Head of caudate nucleus (tissue), 42 donors: ENCODE measurements at regions not wholly inside any gene's neighbourhood (a gene's known extent, or its start where the extent isn't known, plus 50 kb on each side); places are given as distances from the start of the nearest gene placed in this dataset.
"Not testable (repeated sequence)": the region's sequence is repeated elsewhere in the genome, so short reads cannot be mapped to it uniquely, and the experiment has no call there.

Source experiments
- DNase-seq, 42 donors: peaks; one replicate each; pipeline versions ENCODE4 v3.0.0 to v3.0.0-alpha.2; 2020 to 2021; ENCODE audit warnings: mixed read lengths in 7 of 42
- intact Hi-C: fragments of 100-400 bp; cut with DNase I; formaldehyde crosslinking; loops from one replicate; pipeline ENCODE4 v1.15.0; 2022

DNA sequence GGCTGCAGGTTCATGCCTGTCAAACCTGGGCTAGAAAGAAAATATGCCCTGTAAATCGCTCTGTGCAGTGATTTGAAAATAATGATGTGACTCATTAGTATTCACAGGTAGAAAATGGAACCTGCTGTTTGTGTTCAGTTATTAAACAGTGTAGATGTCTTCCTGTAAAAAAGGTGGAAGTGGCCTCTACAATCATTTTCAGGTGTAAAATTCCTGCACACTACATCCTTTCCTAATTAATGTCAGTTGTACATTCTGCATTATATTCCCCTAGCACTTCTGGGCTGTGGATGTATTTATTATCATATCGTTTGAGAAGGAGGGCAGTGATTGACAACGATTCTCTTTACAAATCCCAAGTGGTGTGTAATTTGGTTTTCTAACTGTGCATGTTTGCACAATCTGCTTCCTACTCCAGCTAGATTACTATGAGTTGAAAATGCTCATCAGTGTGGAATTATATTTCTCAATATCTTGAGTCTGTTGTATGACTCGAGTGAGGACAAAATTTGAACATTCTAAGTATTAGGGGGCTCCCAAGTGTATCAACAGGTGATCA is 454.0 kb upstream of the DDI1 start:
- DNase-seq: no peak
- intact Hi-C loops: no loop called here

DNA sequence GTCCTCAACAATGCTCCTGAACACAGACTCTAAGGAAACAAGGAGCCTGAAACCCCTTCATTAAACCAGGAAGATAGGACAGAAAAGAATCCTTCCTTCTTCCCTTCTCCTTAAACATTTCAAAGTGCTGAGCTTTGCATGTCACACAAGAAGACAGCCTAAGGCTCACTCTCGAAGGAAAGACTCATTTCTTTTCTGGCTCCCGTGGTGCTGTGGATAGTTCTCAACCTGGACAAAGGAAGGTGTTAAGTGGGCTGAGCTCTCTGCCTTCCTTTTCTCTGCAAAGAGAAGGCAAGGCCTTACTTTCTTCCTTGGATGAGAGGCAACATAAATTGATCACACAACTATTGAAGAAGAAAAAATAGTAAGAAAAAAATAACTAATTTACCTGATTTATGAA is 452.4 kb upstream of the DDI1 start:
- intact Hi-C loops: no loop called here
- DNase-seq: no peak

DNA sequence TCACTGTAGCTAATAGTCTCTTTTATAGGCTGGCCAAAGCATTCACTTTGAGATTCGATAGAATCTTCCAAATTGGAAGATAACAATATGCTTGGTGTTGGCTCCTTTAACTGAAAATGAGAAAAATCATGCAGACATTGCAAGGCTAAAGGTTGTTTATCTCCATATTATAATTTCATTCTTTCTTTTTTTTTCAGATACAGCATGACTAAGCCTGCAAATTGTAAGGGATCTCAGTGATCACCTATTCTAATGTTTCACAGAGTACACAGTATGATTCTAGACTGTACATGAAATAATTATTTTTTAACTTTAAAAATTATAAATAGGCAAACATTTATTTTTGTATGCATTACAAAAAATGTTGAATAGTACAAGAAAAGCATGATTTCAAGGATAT is 451.7 kb upstream of the DDI1 start:
- DNase-seq: no peak

DNA sequence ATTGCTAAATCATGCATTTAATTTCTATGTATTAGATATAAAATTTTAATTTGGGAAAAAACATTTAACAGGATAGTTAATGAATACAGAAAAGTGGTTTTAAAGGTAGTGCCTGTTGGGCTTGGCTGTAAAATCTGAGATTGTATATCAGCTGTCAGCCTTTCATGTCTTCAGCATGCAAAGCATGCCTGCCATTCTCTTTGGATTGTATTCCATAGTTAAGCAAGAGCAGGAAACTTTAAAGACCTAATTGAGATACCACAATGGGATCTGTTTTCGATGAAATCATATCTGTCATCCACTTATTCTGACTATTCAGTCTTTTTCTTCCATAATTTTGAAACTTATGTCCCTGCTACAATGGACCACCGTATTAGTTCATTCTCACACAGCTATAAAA is 451.0 kb upstream of the DDI1 start:
- DNase-seq: no peak
- intact Hi-C loops: no loop called here

More for the DNA sequence above, 451.7 kb upstream of the DDI1 start:
- intact Hi-C loops: no loop called here

DNA sequence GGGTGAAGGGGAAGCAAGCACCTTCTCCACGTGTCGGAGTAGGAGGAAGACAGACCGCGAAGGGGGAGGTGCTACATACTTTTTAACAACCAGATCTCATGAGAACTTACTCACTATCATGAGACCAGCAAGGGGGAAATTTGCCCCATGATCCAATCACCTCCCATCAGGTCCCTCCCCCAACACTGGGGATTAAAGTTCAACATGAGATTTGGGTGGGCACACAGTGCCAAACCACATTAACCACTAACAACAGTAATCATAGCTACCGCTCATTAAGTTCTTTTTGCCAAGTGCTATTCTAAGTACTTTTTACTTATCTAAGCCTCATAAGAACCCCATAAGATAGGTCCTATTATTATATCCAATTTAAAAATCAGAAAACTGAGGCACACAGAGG is 450.5 kb upstream of the DDI1 start:
- intact Hi-C loops: no loop called here
- no peak for DNase-seq

DNA sequence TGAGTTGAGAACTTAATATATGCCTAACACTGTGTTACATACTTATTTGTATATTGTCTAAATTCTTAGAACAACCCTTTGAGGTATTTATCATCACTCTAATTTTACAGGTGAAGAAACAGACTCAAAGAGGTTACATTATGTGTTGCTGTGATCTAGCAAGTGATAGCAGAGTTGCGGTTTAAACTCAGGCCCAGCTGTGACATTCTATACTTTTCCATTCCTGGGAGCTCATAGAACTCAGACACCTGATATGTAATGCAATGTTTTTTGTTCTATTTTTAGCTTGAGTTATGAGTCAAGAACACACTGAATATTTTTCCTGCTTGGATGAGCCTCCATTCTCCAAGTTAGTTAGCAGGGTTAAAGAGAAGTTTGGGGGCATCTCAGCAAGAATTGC is 449.7 kb upstream of the DDI1 start:
- intact Hi-C loops: no loop called here
- no peak for DNase-seq

DNA sequence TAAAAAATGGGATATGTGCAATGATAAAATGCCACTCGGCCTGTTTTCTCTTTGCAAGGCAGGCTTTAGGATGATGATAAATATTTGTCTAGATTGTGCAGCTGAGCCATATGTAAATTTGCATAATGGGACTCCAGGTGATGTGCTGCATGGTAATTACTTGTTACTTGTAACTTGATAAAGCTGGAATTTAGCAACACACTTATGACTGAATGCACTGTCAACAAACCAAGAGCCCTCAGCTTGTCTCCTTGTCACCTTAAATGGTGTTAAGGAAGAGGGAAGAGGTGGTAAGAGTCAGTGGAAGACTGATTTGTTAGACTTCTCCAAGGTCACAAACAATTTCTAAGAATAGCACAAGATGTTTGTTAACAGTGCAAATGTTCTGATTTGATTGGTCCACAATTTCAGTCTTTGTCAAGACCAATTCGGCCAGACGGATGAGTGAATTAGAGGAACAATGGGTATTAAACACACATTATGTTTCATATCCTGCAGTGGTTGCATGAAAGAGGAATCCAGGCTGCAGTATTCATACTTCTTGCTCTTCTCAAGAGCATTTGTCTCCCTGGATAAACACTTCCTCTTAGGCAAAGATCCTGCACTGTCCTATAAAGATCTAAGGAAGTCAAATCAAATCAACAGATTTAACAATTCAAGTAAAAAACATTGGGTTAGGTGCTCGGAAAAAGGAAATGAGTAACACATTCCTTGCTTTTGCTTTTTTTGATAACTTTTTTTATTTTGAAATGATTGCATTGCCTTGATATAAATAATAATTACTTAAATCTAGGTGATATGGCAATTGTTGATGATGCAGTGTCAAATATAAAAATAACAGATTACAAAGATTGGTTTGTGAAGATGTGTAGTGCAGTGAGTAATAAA is 448.3 kb upstream of the DDI1 start:
- intact Hi-C loops: no loop called here
- DNase-seq: no peak

DNA sequence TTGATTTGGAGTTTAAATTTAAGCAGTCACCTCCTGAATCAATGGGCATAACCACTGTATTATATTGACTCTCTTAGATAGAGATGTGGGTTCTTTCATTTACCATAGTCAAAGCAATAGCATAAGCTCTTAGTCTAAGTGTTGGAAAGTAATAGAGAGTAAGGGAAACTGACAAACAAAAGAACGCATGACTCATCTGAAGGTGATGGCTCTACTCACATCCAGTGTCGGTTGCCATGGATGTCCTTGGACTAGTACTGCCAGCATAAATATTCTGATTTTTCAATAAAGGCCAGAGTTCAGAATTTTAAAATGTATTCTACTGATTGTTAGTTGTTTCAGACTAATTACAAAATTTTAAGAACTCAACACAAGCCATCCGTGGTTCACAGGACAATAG is 444.9 kb upstream of the DDI1 start:
- no peak for DNase-seq
- intact Hi-C loops: no loop called here

DNA sequence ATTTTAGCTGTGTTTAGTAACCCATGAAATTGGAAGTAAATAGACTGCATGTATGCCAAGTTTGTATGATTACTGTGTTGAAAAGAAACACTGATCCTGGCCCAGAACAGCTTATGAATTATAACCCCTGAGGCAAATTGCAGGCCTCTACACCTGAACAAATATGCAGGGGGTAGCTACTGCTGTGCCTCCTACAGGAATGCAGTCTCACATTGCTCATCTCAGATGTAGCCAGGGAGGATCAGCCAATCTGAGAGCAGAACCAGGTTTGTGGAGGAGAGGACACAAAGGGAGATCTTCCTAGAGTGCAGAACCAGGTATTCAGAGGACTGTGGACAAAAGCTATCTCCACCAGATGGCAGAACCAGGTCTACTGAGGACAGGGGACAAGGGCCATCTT is 442.2 kb upstream of the DDI1 start:
- no peak for DNase-seq
- intact Hi-C loops: no loop called here

DNA sequence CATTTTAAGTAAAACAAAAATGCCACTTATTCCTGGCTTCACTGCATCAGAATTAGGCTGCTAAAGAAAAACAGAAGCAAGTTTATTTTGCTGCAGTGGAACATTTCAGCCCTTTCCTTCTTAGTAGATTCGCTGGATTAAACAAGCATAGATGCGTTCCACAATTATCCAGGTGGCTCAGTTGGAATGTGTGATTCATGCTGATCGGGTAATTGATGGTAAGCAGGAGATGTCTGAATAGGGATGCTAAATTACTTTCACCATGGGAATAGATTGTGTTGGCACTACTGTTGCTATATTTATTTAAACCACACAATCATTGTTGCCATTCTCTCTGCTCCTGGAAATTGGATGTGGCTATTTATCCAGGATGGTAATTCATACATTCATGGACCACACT is 440.1 kb upstream of the DDI1 start:
- no peak for DNase-seq
- intact Hi-C loops: no loop called here

DNA sequence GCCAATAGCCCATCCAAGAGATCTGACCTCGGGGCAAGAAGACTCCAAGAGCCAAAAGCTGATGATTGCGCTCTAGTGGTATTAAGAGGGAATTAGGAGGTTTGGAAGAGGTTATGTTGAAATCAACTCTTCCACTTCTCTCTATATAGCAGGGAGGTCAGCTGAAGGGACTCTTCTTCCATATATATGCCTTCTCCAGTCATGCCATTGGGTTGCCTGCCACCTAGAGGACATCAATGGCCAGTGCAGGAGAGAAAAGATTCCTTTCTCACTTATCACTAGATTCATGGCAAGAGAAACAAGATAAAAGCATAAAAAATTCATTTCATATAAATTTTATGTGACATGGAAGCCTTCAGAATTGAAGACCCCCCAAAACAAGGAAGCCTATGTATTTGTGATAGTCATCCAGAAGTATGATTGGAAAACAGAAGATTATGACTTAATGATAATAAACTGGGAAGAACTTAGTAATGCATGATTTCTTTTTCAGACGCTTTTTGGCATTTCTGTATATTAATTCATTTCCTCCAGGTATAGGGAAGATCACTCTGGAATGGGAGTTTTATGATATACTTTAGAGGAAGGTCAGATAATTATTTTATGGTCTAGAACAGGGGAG is 435.1 kb upstream of the DDI1 start:
- DNase-seq: peak in 39 of 42 donors; percentile 7 to 78 (median 41)
- intact Hi-C loops: no loop called here

DNA sequence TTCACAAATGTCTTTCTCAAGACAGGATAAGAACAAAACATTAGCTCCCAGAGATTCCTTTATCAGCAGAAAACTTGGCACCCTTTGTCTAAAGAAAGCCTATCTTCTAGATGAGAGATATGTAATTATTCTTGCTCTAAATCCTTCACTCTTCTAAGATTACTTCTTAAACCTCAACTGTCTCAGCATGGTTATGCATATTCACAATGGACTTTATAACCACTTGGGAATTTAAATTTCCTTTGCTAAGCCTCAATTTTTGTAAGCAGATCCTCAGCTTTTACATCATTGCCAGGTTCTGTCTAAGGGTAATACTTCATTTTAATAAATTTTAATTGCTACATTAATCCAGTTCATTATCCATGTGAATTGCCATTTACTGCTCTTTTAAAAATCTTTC is 433.6 kb upstream of the DDI1 start:
- intact Hi-C loops: no loop called here
- no peak for DNase-seq

DNA sequence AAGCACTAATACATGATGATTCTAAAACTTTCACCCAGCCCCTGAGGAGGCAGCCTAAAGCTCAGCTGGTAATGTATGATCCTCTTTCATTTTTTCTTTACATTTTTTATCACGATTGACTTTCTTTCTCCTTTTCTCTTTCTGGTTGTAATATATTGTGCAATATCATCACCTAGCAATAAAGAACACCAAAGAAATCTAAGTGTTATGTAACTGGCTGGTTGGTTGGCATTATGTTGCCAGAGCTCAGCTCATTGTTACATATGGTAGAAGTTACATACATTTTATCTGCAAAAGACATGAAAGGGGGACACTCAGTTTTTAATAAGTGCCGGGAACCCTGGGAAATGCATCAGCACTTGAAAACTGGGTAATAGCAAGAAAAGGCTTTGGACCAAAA is 432.1 kb upstream of the DDI1 start:
- intact Hi-C loops: no loop called here

DNA sequence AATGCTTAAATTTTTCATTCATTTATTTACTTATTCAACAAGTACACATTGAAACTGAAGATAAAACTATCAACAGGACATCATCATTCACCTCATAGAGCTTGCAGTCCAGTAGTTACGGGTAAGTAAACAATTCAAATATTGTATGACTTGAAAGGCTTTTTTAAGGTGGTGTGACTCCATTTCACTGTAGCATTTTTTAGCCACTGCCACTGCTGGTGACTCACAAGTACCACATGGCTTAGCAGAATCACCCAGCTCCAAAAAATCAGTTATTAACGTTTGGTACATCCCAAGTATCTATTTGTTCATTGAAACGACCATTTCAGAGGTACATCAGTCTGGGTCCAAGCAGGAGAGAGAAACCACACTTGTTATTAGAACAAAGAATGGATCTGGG is 427.9 kb upstream of the DDI1 start:
- DNase-seq: no peak
- intact Hi-C loops: no loop called here

More for the DNA sequence above, 432.1 kb upstream of the DDI1 start:
- no peak for DNase-seq

DNA sequence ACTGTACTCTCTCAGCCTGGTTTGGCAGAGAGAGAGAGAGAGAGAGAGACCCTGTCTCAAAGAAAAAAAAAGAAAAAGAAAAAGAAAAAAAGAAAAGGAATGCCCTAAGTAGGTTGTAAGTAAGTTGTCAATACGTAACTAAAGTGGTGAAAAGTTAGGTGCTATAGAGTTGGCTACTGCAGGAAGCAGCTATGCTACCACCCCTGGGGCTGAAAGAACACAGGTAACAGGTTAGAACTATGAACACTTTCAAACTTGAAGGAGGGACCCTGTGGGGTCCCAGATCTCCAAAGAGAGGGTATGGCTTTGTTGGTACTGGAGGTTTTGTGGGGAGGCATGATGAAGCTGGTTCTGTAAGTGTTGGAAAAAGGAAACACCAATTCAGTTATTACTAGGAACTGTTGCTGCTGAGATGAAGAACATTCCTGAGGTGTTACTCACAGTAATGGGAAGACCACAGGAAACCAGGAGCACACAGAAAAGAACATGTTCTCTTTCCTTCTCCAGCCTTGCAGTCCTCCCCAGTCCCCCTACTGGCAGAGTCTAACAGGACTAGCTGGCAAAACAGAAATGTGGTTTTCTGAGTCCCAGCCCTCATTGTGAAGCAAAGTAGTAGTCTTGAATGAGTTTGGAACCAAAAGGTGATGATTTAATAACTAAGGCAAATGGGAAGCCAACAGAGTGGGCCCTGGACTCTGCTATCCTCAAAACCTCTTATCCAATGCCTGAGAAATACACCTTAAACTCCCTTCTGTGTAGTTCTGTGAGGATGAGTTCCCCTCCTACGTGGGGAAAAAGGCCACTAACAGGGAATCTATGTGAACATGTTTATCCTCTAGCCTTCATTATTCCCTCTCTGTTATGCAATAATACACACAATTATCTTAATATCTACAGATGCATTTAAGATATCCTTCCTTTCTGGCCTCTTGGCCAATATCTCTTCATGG is 427.0 kb upstream of the DDI1 start:
- intact Hi-C loops: no loop called here
- no peak for DNase-seq

DNA sequence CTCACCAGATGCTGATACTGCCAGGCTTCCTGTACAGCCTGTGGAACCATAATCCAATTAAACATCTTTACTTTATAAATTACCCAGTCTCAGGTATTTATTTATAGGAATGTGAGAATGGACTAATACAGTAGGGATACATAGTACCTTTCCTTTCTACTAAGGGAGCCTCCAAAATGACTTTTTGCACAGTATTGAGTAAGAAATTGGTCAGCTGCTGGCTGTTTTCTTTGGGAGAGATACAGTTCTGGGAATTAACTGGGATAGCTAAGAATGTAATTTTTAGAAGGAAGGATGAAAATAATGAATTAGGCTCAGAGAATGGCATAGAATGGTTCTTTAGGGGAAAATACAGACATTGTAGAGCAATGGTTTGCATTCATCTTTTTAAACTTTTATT is 426.0 kb upstream of the DDI1 start:
- no peak for DNase-seq
- intact Hi-C loops: no loop called here

DNA sequence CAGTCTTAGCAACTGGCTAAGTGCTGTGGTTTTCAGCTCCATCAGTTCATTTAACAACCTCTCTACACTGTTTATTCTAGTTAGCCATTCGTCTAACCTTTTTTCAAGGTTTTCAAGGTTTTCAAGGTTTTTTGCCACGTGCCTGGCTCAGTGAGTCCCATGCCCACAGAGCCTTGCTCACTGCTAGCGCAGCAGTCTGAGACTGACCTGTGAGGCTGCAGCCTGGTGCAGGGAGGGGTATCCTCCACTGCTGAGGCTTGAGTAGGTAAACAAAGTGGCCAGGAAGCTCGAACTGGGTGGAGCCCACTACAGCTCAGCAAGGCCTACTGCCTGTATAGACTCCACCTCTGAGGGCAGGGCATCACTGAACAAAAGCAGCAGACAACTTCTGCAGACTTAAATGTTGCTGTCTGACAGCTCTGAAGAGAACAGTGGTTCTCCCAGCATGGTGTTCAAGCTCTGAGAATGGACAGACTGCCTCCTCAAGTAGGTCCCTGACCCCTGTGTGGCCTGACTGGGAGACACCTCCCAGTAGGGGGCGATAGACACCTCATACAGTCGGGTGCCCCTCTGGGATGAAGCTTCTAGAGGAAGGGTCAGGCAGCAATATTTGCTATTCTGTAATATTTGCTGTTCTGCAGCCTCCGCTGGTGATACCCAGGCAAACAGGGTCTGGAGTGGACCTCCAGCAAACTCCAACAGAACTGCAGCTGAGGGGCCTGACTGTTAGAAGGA is 424.7 kb upstream of the DDI1 start:
- intact Hi-C loops, DNase-seq: not testable (repeated sequence)

DNA sequence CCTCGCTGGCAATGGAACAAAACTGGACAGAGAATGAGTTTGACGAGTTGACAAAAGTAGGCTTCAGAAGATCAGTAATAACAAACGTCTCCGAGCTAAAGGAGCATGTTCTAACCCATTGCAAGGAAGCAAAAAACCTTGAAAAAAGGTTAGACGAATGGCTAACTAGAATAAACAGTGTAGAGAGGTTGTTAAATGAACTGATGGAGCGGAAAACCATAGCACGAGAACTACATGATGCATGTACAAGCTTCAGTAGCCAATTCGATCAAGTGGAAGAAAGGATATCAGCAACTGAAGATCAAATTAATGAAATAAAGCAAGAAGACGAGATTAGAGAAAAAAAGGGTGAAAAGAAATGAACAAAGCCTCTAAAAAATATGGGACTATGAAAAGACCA is 424.0 kb upstream of the DDI1 start:
- DNase-seq, intact Hi-C loops: not testable (repeated sequence)

DNA sequence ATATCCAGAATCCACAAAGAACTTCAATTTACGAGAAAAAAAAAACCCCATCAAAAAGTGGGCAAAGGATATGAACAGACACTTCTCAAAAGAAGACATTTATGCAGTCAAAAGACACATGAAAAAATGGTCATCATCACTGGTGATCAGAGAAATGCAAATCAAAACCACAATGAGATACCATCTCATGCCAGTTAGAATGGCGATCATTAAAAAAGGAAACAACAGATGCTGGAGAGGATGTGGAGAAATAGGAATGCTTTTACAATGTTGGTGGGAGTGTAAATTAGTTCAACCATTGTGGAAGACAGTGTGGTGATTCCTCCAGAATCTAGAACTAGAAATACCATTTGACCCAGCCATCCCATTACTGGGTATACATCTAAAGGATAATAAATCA is 419.9 kb upstream of the DDI1 start:
- intact Hi-C loops, DNase-seq: not testable (repeated sequence)
